ENCODE measurements at regions not wholly inside any gene's neighbourhood (a gene's known extent, or its start where the extent isn't known, plus 50 kb on each side); places are given as distances from the start of the nearest gene placed in this dataset.

DNA sequence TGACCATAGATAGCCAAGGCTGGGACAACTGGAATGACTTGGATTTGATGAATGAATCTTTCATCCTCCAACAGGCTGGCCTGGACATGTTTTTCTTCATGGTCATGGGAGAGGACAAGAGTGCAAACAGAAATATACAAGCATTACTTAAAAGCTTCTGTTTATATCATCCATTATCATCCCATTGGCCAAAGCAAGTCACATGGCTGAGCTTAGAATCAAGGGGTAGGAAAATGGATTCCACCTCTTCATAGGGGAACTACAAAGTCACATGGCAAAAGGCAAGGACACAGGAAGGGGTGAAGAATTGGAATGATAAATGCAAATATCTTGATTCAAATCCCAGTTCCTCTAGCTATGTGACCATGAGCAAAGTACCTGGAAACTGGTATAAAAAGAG lies 90.2 kb upstream of the BARHL2 start:
- Histone ChIP-seq H3K27ac (ENCODE audit: low read length) (no peak overlapping the region), H3K27me3 (ENCODE audit: control insufficient read depth, insufficient read depth, low read length) (peaks cover 3% of the 10 kb centered on the region), H3K4me1 (ENCODE audit: control insufficient read depth, insufficient read depth, low read length) (no peaks in the 10 kb centered on the region), H3K36me3 (ENCODE audit: control insufficient read depth, insufficient read depth, low read length) (no peaks in the 10 kb centered on the region), H3K9me3 (ENCODE audit: control insufficient read depth, insufficient read depth, low read depth, low read length) (no peaks in the 10 kb centered on the region), H3K4me3 (ENCODE audit: low read depth in 2 of 2, low read length in 2 of 2) (no peak overlapping the region)
- ChIA-PET CTCF (no interaction called here), POLR2A (no interaction called here)
- in situ Hi-C loops (cut with HindIII; ENCODE audit: low pct_unique_long_range_greater_than_20kb, low sequenced_read_pairs): no loop called here
- intact Hi-C loops (cut with micrococcal nuclease; ENCODE audit: unreplicated experiment): no loop called here
- no peak for DNase-seq (ENCODE audit: low read depth, low spot score)
- no TSS peak for BruUV-seq (replicated peaks)
- TF ChIP-seq POLR2AphosphoS5 (IDR thresholded peaks at IDR 0.05; ENCODE audit: low read depth, low read length) (no peak), TCF7L2 (IDR thresholded peaks at IDR 0.05; ENCODE audit: low read depth, low read length) (no peak), SIN3A (IDR thresholded peaks at IDR 0.05; ENCODE audit: borderline replicate concordance, insufficient read depth, low read depth, low read length) (no peak)
- ATAC-seq: no peak

- Histone ChIP-seq H3K9me3 (ENCODE audit: control insufficient read depth, insufficient read depth, low read depth, low read length) (no peaks in the 10 kb centered on the region), H3K4me3 (ENCODE audit: low read depth in 2 of 2, low read length in 2 of 2) (no peak overlapping the region), H3K27me3 (ENCODE audit: control insufficient read depth, insufficient read depth, low read length) (no peaks in the 10 kb centered on the region; the same call in 1 of the 2 replicates), H3K4me1 (ENCODE audit: control insufficient read depth, insufficient read depth, low read length) (no peaks in the 10 kb centered on the region), H3K27ac (ENCODE audit: low read length) (no peak overlapping the region), H3K36me3 (ENCODE audit: control insufficient read depth, insufficient read depth, low read length) (no peaks in the 10 kb centered on the region)
- BruUV-seq (replicated peaks): no TSS peak
- in situ Hi-C loops (cut with HindIII; ENCODE audit: low pct_unique_long_range_greater_than_20kb, low sequenced_read_pairs) (no loop called here), intact Hi-C loops (cut with micrococcal nuclease; ENCODE audit: unreplicated experiment) (no loop called here)
- POLR2A ChIA-PET: no interaction called here
- DNase-seq (ENCODE audit: low read depth, low spot score): no peak
- ATAC-seq: no peak
- CTCF ChIA-PET: no interaction called here
- no peak for TF ChIP-seq SIN3A (IDR thresholded peaks at IDR 0.05; ENCODE audit: borderline replicate concordance, insufficient read depth, low read depth, low read length)
- no peak for TF ChIP-seq TCF7L2 (IDR thresholded peaks at IDR 0.05; ENCODE audit: low read depth, low read length)
- TF ChIP-seq REST (IDR thresholded peaks at IDR 0.05; ENCODE audit: insufficient read depth in 1 of 2, low read depth in 2 of 2, low read length in 1 of 2): no peak
- TF ChIP-seq POLR2AphosphoS5 (IDR thresholded peaks at IDR 0.05; ENCODE audit: low read depth, low read length): no peak
- TF ChIP-seq, protein P1, sequence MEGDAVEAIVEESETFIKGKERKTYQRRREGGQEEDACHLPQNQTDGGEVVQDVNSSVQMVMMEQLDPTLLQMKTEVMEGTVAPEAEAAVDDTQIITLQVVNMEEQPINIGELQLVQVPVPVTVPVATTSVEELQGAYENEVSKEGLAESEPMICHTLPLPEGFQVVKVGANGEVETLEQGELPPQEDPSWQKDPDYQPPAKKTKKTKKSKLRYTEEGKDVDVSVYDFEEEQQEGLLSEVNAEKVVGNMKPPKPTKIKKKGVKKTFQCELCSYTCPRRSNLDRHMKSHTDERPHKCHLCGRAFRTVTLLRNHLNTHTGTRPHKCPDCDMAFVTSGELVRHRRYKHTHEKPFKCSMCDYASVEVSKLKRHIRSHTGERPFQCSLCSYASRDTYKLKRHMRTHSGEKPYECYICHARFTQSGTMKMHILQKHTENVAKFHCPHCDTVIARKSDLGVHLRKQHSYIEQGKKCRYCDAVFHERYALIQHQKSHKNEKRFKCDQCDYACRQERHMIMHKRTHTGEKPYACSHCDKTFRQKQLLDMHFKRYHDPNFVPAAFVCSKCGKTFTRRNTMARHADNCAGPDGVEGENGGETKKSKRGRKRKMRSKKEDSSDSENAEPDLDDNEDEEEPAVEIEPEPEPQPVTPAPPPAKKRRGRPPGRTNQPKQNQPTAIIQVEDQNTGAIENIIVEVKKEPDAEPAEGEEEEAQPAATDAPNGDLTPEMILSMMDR (IDR thresholded peaks at IDR 0.05): no peak
Observed at GRCh38 chr1:90802622-90803021, 85.5 kb upstream of the BARHL2 start.

DNA sequence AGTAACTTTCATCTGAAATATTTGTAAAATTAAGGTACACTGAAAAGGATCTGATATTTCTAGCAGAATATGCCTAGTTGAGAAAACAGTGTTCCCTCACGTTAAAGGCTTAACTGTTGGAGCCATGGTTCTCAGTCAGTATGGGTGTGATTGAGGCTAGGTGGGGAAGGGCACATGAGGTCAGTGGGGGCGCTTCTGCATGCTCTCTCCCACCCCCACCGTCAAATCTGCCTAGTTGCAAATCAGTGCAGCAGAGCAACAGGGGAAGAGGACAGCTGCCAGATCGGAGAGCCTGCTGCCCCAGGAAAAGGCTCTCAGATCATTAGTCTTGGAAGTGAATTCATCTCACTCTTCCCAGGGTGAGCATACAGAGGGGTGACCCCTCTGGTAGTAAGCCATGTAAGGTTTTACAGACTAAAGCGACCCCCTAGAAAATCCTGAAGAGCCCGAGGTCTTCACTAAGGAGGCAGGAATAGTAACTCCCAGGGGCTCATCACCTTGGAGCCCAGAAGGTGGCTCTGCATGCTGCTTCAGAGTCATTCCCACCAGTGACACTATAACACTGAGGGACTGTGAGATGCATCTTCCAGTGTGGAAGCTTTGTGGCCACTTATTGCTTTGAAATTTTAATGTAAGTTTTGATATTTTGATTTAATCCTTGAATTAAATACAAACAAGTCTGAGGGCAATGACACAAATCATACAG lies 83.1 kb upstream of the BARHL2 start:
- POLR2A ChIA-PET: no interaction called here
- Histone ChIP-seq H3K27ac (ENCODE audit: low read length) (no peak overlapping the region), H3K27me3 (ENCODE audit: control insufficient read depth, insufficient read depth, low read length) (peaks cover 3% of the 10 kb centered on the region; the same call in 1 of the 2 replicates), H3K4me3 (ENCODE audit: low read depth in 2 of 2, low read length in 2 of 2) (no peak overlapping the region), H3K36me3 (ENCODE audit: control insufficient read depth, insufficient read depth, low read length) (no peaks in the 10 kb centered on the region), H3K4me1 (ENCODE audit: control insufficient read depth, insufficient read depth, low read length) (no peaks in the 10 kb centered on the region), H3K9me3 (ENCODE audit: control insufficient read depth, insufficient read depth, low read depth, low read length) (no peaks in the 10 kb centered on the region)
- TF ChIP-seq TCF7L2 (IDR thresholded peaks at IDR 0.05; ENCODE audit: low read depth, low read length) (no peak), POLR2AphosphoS5 (IDR thresholded peaks at IDR 0.05; ENCODE audit: low read depth, low read length) (no peak)
- BruUV-seq (replicated peaks): no TSS peak
- ATAC-seq (no peak), DNase-seq (ENCODE audit: low read depth, low spot score) (no peak)
- in situ Hi-C loops (cut with HindIII; ENCODE audit: low pct_unique_long_range_greater_than_20kb, low sequenced_read_pairs) (no loop called here), intact Hi-C loops (cut with micrococcal nuclease; ENCODE audit: unreplicated experiment) (no loop called here)
- CTCF ChIA-PET: no interaction called here
